ENCODE measurements at regions not wholly inside any gene's neighbourhood (a gene's known extent, or its start where the extent isn't known, plus 50 kb on each side); places are given as distances from the start of the nearest gene placed in this dataset.
"Not testable (repeated sequence)": the region's sequence is repeated elsewhere in the genome, so short reads cannot be mapped to it uniquely, and the experiment has no call there.

DNA sequence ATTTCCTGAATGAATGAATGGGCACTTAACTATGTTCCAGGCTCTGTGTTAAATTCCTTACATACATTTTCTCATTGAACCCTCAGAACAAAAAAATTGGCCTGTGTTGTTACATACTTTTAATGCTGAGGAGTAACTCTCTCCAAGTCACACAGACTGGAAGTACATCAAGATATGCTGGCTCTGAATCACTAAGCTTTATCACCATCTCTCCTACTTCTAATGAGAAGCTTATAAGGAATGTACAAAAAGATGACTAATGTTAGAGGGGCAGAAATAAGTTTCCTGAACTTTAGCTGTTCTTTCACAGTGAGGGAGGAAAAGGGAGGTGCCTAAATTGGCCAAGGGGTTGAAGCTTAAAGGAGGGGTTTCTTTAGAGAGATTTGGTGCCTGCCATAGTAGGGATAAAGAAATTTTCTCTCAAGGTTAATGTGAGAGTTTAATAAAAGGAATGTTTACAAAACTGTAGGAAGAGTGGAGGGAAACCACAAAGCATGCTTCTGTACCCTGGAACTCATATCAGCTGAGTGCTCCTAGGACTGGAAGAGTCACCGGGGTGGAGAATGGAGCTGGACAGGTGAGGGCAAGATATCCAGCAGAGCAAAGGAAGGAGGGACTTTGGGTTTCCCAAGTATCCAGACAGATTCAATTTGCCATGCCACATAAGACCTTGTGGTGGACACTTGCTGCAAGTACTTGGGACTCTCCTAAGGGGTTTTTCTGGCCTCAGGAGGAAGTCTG lies 1718.4 kb downstream of the KHDRBS2 start:
- TF ChIP-seq HDAC2 (IDR thresholded peaks at IDR 0.05); CTCF (IDR thresholded peaks at IDR 0.05 in 2 of 3, conservative IDR thresholded peaks at IDR 0.05 in 1 of 3; ENCODE audit: insufficient read depth in 2 of 3, low read depth in 1 of 3, low read length in 3 of 3); HMG20B (CRISPR knock-in tag; IDR thresholded peaks at IDR 0.05); MXI1 (IDR thresholded peaks at IDR 0.05; ENCODE audit: low read depth, low read length); RCOR1 (IDR thresholded peaks at IDR 0.05; ENCODE audit: borderline replicate concordance in 1 of 2, low read depth in 2 of 2, low read length in 2 of 2); ZNF609 (CRISPR knock-in tag; IDR thresholded peaks at IDR 0.05; ENCODE audit: borderline replicate concordance); EZH2 (IDR thresholded peaks at IDR 0.05; ENCODE audit: borderline replicate concordance, low read depth, low read length): not testable (repeated sequence)

All from K562 (cell line).